ENCODE measurements at regions not wholly inside any gene's neighbourhood (a gene's known extent, or its start where the extent isn't known, plus 50 kb on each side); places are given as distances from the start of the nearest gene placed in this dataset.

- H3K9me3 ChIP-seq (ENCODE audit: control insufficient read depth, insufficient read depth, low read depth, low read length): no peaks in the 10 kb centered on the region
- DNase-seq (ENCODE audit: low read depth, low spot score): no peak
- TF ChIP-seq SIN3A (IDR thresholded peaks at IDR 0.05; ENCODE audit: borderline replicate concordance, insufficient read depth, low read depth, low read length): no peak
- TF ChIP-seq TCF7L2 (IDR thresholded peaks at IDR 0.05; ENCODE audit: low read depth, low read length): no peak
- TF ChIP-seq REST (IDR thresholded peaks at IDR 0.05; ENCODE audit: insufficient read depth in 1 of 2, low read depth in 2 of 2, low read length in 1 of 2): no peak
- no peak for TF ChIP-seq POLR2AphosphoS5 (IDR thresholded peaks at IDR 0.05; ENCODE audit: low read depth, low read length)
- no peak for TF ChIP-seq CTCF (IDR thresholded peaks at IDR 0.05)
- ATAC-seq: no peak
- POLR2A ChIA-PET: no interaction called here
- in situ Hi-C loops (cut with HindIII; ENCODE audit: low pct_unique_long_range_greater_than_20kb, low sequenced_read_pairs) (no loop called here), intact Hi-C loops (cut with micrococcal nuclease; ENCODE audit: unreplicated experiment) (no loop called here)
- CTCF ChIA-PET: no interaction called here
- H3K36me3 ChIP-seq (ENCODE audit: control insufficient read depth, insufficient read depth, low read length): no peaks in the 10 kb centered on the region
- H3K27ac ChIP-seq (ENCODE audit: low read length): no peak overlapping the region
- no peaks in the 10 kb centered on the region for H3K4me1 ChIP-seq (ENCODE audit: control insufficient read depth, insufficient read depth, low read length)
- peaks cover 8% of the 10 kb centered on the region for H3K27me3 ChIP-seq (ENCODE audit: control insufficient read depth, insufficient read depth, low read length)
- no TSS peak for BruUV-seq (replicated peaks)
- no peak overlapping the region for H3K4me3 ChIP-seq (ENCODE audit: low read depth in 2 of 2, low read length in 2 of 2)
Measured at GRCh38 chr3:10583798-10584708, 78.7 kb upstream of the ATP2B2 start.

GRCh38 chr3:10585945-10586344 is 80.6 kb upstream of the ATP2B2 start:
- POLR2A ChIA-PET: no interaction called here
- H3K4me1 ChIP-seq (ENCODE audit: control insufficient read depth, insufficient read depth, low read length): no peaks in the 10 kb centered on the region
- no TSS peak for BruUV-seq (replicated peaks)

More at GRCh38 chr3:10585945-10586344, 80.6 kb upstream of the ATP2B2 start:
- Histone ChIP-seq H3K4me3 (ENCODE audit: low read depth in 2 of 2, low read length in 2 of 2) (no peak overlapping the region), H3K27ac (ENCODE audit: low read length) (no peak overlapping the region), H3K9me3 (ENCODE audit: control insufficient read depth, insufficient read depth, low read depth, low read length) (no peaks in the 10 kb centered on the region), H3K36me3 (ENCODE audit: control insufficient read depth, insufficient read depth, low read length) (no peaks in the 10 kb centered on the region), H3K27me3 (ENCODE audit: control insufficient read depth, insufficient read depth, low read length) (peaks cover 8% of the 10 kb centered on the region)
- intact Hi-C loops (cut with micrococcal nuclease; ENCODE audit: unreplicated experiment) (no loop called here), in situ Hi-C loops (cut with HindIII; ENCODE audit: low pct_unique_long_range_greater_than_20kb, low sequenced_read_pairs) (no loop called here)
- no peak for DNase-seq (ENCODE audit: low read depth, low spot score)
- TF ChIP-seq SIN3A (IDR thresholded peaks at IDR 0.05; ENCODE audit: borderline replicate concordance, insufficient read depth, low read depth, low read length): no peak
- TF ChIP-seq POLR2AphosphoS5 (IDR thresholded peaks at IDR 0.05; ENCODE audit: low read depth, low read length): no peak
- TF ChIP-seq REST (IDR thresholded peaks at IDR 0.05; ENCODE audit: insufficient read depth in 1 of 2, low read depth in 2 of 2, low read length in 1 of 2): no peak
- TF ChIP-seq TCF7L2 (IDR thresholded peaks at IDR 0.05; ENCODE audit: low read depth, low read length): no peak
- TF ChIP-seq CTCF (IDR thresholded peaks at IDR 0.05): no peak
- CTCF ChIA-PET: no interaction called here
- no peak for ATAC-seq
